Right renal pelvis (tissue), 4 donors: ENCODE measurements at regions not wholly inside any gene's neighbourhood (a gene's known extent, or its start where the extent isn't known, plus 50 kb on each side); places are given as distances from the start of the nearest gene placed in this dataset.

Experiments
- DNase-seq, 4 donors: peaks; one replicate each; pipeline ENCODE4 v3.0.0-alpha.2; 2013; ENCODE audit warnings: low read depth in 4 of 4, low spot score in 3 of 4, missing footprints in 1 of 4

- no peak for DNase-seq
Measured at GRCh38 chr18:56326336-56327072, 311.9 kb downstream of the TXNL1 start.

- no peak for DNase-seq
Measured at GRCh38 chr18:56323673-56324072, 314.7 kb downstream of the TXNL1 start.

GRCh38 chr18:56322406-56322805 lies 316.0 kb downstream of the TXNL1 start:
- DNase-seq: no peak

GRCh38 chr18:56321470-56321869 lies 316.9 kb downstream of the TXNL1 start:
- DNase-seq: no peak

- no peak for DNase-seq
Measured at GRCh38 chr18:56319953-56320352, 318.4 kb downstream of the TXNL1 start.

- DNase-seq: no peak
Measured at GRCh38 chr18:56316727-56317126, 321.7 kb downstream of the TXNL1 start.

- DNase-seq: no peak
Measured at GRCh38 chr18:56315363-56315762, 323.0 kb downstream of the TXNL1 start.

- no peak for DNase-seq
Measured at GRCh38 chr18:56314396-56314795, 324.0 kb downstream of the TXNL1 start.

- no peak for DNase-seq
Measured at GRCh38 chr18:56312551-56313335, 325.6 kb downstream of the TXNL1 start.

- DNase-seq: no peak
Measured at GRCh38 chr18:56309104-56309503, 329.3 kb downstream of the TXNL1 start.

GRCh38 chr18:56307354-56308170 lies 330.8 kb downstream of the TXNL1 start:
- DNase-seq: no peak

- no peak for DNase-seq
Measured at GRCh38 chr18:56306797-56307196, 331.6 kb downstream of the TXNL1 start.

- no peak for DNase-seq
Measured at GRCh38 chr18:56305583-56305982, 332.8 kb downstream of the TXNL1 start.

GRCh38 chr18:56302156-56302555 lies 336.2 kb downstream of the TXNL1 start:
- no peak for DNase-seq

GRCh38 chr18:56299740-56300139 lies 338.7 kb downstream of the TXNL1 start:
- DNase-seq: no peak

GRCh38 chr18:56298935-56299334 lies 339.5 kb downstream of the TXNL1 start:
- DNase-seq: no peak

GRCh38 chr18:56296381-56296780 lies 342.0 kb downstream of the TXNL1 start:
- no peak for DNase-seq

GRCh38 chr18:56294484-56295183 lies 343.8 kb downstream of the TXNL1 start:
- no peak for DNase-seq

- DNase-seq: no peak
Measured at GRCh38 chr18:56291294-56291693, 347.1 kb downstream of the TXNL1 start.

GRCh38 chr18:56289381-56289780 lies 349.0 kb downstream of the TXNL1 start:
- DNase-seq: no peak
